Naive thymus-derived CD8-positive, alpha-beta T cell (primary cell): ENCODE measurements at regions not wholly inside any gene's neighbourhood (a gene's known extent, or its start where the extent isn't known, plus 50 kb on each side); places are given as distances from the start of the nearest gene placed in this dataset.
A peak's percentile ranks its signal among the peaks of the same experiment; 100 is the strongest.

Experiments
- ATAC-seq, 2 donors: fragments of 150-1000 bp; cut with Tn5 transposase in 1 of 2; sonication (Bioruptor Pico), chemical (Tn5 transposase) in 1 of 2; 1 replicate in 1 of 2; 2 replicates in 1 of 2; pipeline ENCODE4 v1.10.0; 2021; ENCODE audit warnings: mild to moderate bottlenecking in 2 of 2, moderate library complexity in 2 of 2
- POLR2A ChIA-PET: fragments of 350-600 bp; sonication (Branson Sonifier 250); formaldehyde crosslinking; loops from one replicate; lab custom pipeline; 2021; ENCODE audit warnings: antibody characterized with exemption; lab: Charles Lee
- DNase-seq, 10 donors: peaks; one replicate each; pipeline versions ENCODE4 v3.0.0 to v3.0.0-alpha.2; 2020 to 2022
- H3K27ac Mint-ChIP-seq, 10 donors: one replicate each; pipeline ENCODE4 v1.8.0; 2020 to 2022; ENCODE audit warnings: mild to moderate bottlenecking in 10 of 10, mixed read lengths in 10 of 10, moderate library complexity in 4 of 10, inconsistent platforms in 1 of 10
- H3K27me3 Mint-ChIP-seq, 5 donors: one replicate each; pipeline ENCODE4 v1.8.0; 2021 to 2022; ENCODE audit warnings: mixed read lengths in 5 of 5
- H3K36me3 Mint-ChIP-seq, 3 donors: one replicate each; pipeline ENCODE4 v1.8.0; 2020 to 2022; ENCODE audit warnings: mixed read lengths in 3 of 3, mild to moderate bottlenecking in 2 of 3, inconsistent platforms in 1 of 3
- H3K4me1 Mint-ChIP-seq, 4 donors: one replicate each; pipeline ENCODE4 v1.8.0; 2021 to 2022; ENCODE audit warnings: mixed read lengths in 4 of 4
- H3K4me3 Mint-ChIP-seq, 10 donors: one replicate each; pipeline ENCODE4 v1.8.0; 2020 to 2022; ENCODE audit warnings: mild to moderate bottlenecking in 10 of 10, mixed read lengths in 10 of 10, moderate library complexity in 6 of 10, inconsistent platforms in 1 of 10
- H3K9me3 Mint-ChIP-seq, 9 donors: one replicate each; pipeline ENCODE4 v1.8.0; 2020 to 2022; ENCODE audit warnings: mixed read lengths in 9 of 9, mild to moderate bottlenecking in 3 of 9, inconsistent platforms in 1 of 9, moderate library complexity in 1 of 9

DNA sequence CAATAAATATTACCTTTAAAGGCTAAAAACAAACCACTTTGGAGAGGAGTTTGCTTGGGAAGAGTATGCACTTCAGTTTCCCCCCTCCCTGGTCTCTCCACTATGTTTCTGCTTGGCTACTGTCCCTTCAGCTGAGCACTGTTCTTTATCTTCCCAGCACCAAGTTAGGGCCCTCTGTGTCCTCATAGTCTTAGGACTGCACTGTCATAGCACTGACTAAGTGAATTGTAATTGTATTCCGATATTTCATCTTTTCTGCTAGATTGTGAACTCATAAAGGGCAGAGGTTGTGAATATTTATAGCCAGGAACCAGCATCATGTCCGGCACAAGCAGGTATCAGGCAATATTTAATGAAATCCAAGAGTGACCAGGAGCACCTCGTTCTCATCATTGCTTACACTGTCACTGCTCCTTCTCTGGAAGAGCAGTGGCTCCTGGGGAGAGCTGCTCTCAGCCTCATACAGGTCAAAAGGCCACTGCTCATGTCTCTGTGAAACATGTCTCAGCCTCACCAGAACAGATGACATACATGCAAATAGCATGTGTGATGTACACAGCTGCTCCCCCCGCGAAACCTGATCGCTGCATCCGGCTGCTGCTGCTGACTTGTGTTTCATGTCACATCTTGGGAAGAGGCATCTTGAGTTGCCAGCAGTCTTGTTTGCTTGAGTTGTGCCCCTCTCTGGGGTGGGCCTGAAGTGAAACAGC, 279.7 kb upstream of the MSX2 start:
- H3K27ac Mint-ChIP-seq = no peak overlapping the region
- no peak overlapping the region for H3K4me3 Mint-ChIP-seq
- ATAC-seq = no peak
- POLR2A ChIA-PET = no interaction called here
- no peaks in the 10 kb centered on the region for H3K4me1 Mint-ChIP-seq
- H3K27me3 Mint-ChIP-seq = peaks cover 0 to 20% (median 2%) of the 10 kb centered on the region in 5 donors
- peaks cover 0 to 2% (median 0%) of the 10 kb centered on the region in 3 donors for H3K36me3 Mint-ChIP-seq
- DNase-seq = no peak
- H3K9me3 Mint-ChIP-seq = peaks cover 0 to 13% (median 3%) of the 10 kb centered on the region in 9 donors

DNA sequence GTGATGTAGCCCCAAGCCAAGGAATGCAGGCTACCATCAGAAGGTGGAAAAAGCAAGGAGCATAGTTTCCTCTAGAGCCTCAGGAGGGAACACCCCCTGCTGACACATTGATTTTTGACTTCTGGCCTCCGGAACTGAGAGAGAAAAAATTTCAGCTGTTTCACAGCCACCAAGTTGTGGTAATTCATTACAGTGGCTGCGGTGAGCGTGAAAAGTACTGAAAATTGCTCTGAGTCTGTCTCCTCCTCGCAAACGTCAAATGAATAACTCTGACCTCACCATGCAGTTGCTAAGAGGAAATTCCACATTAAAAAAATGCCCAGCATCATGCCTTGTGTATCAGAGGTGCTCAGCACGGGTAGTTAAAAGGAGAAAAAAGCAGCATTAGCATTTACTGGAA, 277.9 kb upstream of the MSX2 start:
- no peak for ATAC-seq
- POLR2A ChIA-PET = no interaction called here
- H3K9me3 Mint-ChIP-seq = peaks cover 0 to 13% (median 5%) of the 10 kb centered on the region in 9 donors
- no peaks in the 10 kb centered on the region for H3K4me1 Mint-ChIP-seq
- H3K36me3 Mint-ChIP-seq = peaks cover 0 to 4% (median 0%) of the 10 kb centered on the region in 3 donors
- H3K27me3 Mint-ChIP-seq = peaks cover 0 to 20% (median 2%) of the 10 kb centered on the region in 5 donors
- H3K27ac Mint-ChIP-seq = no peak overlapping the region
- no peak overlapping the region for H3K4me3 Mint-ChIP-seq
- no peak for DNase-seq

DNA sequence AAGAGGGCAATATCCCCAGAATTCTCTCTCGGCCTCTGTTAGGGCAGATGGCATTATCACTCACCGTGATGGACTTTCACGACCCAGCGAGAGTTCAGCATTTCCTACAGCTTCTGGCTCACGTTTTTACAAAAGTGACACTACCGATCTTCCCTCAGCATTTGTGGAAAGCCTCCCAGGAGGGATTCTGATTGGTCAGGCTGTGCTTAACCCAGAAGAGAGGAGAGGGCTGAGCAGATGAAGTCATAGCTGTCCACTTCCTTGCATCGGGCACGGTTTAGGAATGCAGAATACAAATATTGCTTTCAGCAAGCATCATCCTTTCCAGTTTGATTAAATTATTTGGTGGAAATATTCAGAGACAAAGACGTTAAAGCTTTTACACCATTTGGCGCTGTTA, 277.4 kb upstream of the MSX2 start:
- POLR2A ChIA-PET = no interaction called here
- H3K36me3 Mint-ChIP-seq = peaks cover 0 to 4% (median 0%) of the 10 kb centered on the region in 3 donors
- ATAC-seq (no peak), DNase-seq (no peak)
- no peak overlapping the region for H3K27ac Mint-ChIP-seq
- H3K4me1 Mint-ChIP-seq = no peaks in the 10 kb centered on the region
- H3K9me3 Mint-ChIP-seq = peaks cover under 1 to 13% (median 5%) of the 10 kb centered on the region in 9 donors
- H3K4me3 Mint-ChIP-seq = no peak overlapping the region
- peaks cover 0 to 20% (median 2%) of the 10 kb centered on the region in 5 donors for H3K27me3 Mint-ChIP-seq

DNA sequence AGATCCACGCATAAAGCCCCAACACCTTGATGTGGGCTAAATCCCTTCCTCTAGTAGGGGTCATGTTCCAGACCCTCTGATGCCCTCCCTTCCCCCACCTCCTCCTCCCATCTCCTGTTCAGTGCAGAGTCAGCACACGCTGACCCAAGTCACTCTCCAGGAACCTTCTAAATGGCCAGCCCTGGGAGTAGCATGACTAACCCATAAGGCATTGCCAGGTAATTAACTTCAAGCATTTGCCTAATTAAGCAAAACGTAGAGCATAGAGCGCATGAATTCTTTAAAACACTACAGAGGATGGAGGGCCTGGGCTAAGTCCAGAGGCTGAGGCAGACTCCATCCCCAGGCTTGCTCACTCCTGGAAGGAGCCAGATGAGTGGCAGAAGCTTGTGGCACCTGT, 276.3 kb upstream of the MSX2 start:
- H3K4me3 Mint-ChIP-seq = no peak overlapping the region
- ATAC-seq (no peak), DNase-seq (no peak)
- H3K27ac Mint-ChIP-seq = no peak overlapping the region
- H3K36me3 Mint-ChIP-seq = peaks cover 0 to 4% (median 0%) of the 10 kb centered on the region in 3 donors
- POLR2A ChIA-PET = no interaction called here
- peaks cover 0 to 15% (median 5%) of the 10 kb centered on the region in 9 donors for H3K9me3 Mint-ChIP-seq
- peaks cover 0 to 4% (median under 1%) of the 10 kb centered on the region in 4 donors for H3K4me1 Mint-ChIP-seq
- H3K27me3 Mint-ChIP-seq = peaks cover 0 to 20% (median 2%) of the 10 kb centered on the region in 5 donors

DNA sequence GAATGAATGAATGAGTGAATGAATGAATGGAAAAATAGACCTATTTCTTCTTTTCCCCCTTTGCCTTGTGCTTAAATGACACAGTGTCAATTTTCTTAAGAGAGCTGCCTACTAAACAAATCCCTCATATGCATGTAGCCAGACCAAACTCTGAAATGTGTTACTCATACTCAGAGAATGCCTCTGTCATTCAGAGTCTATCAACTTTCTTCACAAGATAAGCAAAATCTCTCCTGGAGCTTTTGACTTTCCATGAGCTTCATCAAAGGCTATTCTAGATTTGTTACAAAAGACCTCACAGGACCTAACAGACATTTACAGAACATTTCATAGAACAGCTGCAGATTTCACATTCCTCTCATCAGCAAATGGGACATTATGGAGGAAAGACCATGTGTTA, 275.7 kb upstream of the MSX2 start:
- DNase-seq = no peak
- ATAC-seq = no peak
- H3K4me3 Mint-ChIP-seq = no peak overlapping the region
- peaks cover under 1 to 9% (median 3%) of the 10 kb centered on the region in 4 donors for H3K4me1 Mint-ChIP-seq
- no peak overlapping the region for H3K27ac Mint-ChIP-seq
- peaks cover 0 to 4% (median 0%) of the 10 kb centered on the region in 3 donors for H3K36me3 Mint-ChIP-seq
- peaks cover 0 to 11% (median 5%) of the 10 kb centered on the region in 9 donors for H3K9me3 Mint-ChIP-seq
- POLR2A ChIA-PET = interaction anchor here (0.6 kb wide), 1 partner anchor 1155 kb away, joined by 3 read pairs; no protein-coding TSS in a partner anchor
- H3K27me3 Mint-ChIP-seq = peaks cover 0 to 20% (median 2%) of the 10 kb centered on the region in 5 donors

DNA sequence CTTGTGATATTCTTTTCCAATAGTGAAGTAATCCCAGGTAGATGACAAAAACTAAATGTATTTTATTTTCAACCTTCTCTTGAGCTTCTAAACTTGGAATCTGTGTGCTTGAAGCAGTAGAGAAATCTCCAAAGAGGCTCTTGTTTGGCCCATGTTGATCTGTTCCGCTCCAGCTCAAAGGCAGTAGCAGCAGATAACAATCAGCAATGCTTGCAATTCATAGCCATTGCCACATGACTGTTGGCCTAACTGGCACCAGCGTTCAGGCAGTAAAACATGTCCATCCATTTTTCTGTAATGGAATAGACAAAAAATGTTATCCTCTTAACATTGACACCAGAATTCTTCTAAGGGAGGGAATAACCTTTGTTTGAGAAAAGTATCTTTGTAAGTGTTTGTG, 270.7 kb upstream of the MSX2 start:
- peaks cover 0 to 8% (median 0%) of the 10 kb centered on the region in 5 donors for H3K27me3 Mint-ChIP-seq
- DNase-seq = no peak
- H3K36me3 Mint-ChIP-seq = peaks cover 0 to 4% (median 0%) of the 10 kb centered on the region in 3 donors
- POLR2A ChIA-PET = no interaction called here
- ATAC-seq = no peak
- H3K27ac Mint-ChIP-seq = peak overlapping the region in 7 of 10 donors; percentile 2 to 83 (median 34)
- peaks cover 1 to 18% (median 5%) of the 10 kb centered on the region in 9 donors for H3K9me3 Mint-ChIP-seq
- H3K4me1 Mint-ChIP-seq = peaks cover 9 to 28% (median 20%) of the 10 kb centered on the region in 4 donors
- H3K4me3 Mint-ChIP-seq = peak overlapping the region in 8 of 10 donors; percentile 25 to 77 (median 54)

DNA sequence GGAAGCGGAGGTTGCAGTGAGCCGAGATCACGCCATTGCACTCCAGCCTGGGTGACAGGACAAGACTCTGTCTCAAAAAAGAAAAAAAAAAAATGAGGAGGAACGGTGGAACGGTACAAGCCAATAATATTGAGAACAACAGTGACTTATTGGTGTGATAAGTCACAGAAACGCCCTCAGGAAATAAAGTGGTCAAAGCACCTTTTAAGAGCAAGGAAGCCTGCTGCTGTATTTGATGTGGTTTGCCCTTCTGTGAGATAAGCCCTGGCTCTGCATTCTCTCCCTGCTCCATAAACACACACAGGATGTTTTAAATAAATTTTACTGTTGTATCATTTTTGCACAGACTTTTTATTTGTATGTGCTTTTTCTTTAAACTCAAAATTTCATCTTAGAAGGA, 269.9 kb upstream of the MSX2 start:
- Mint-ChIP-seq H3K4me1 (peaks cover 9 to 30% (median 20%) of the 10 kb centered on the region in 4 donors), H3K27me3 (peaks cover 0 to 8% (median 0%) of the 10 kb centered on the region in 5 donors), H3K27ac (peak overlapping the region in 3 of 10 donors; percentile 2 to 76 (median 15)), H3K4me3 (peak overlapping the region; percentile 26 to 77 (median 51)), H3K36me3 (peaks cover 0 to 2% (median 0%) of the 10 kb centered on the region in 3 donors), H3K9me3 (peaks cover 0 to 14% (median 5%) of the 10 kb centered on the region in 9 donors)
- ATAC-seq = peak; percentile 47 to 65
- peak in 2 of 10 donors; percentile 38 to 46 for DNase-seq
- POLR2A ChIA-PET = no interaction called here

DNA sequence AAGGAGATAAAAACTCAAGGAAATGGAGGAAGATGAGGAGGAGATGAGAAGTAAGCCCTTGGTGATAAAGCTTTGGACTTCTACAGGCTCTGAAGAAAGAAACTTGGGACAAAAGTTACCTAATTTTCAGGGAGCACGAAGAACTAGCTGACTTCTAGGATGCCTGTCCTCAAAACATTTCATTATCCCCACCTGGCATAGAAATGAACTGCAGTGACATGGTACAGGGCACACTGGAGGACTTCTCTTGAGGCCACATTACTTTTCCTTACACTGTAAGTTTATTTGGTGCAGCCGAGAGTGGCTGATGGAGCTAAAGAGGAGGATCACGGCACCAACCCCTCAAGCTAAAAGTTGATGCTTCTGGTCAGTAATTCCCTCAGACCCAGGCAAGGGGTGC, 269.5 kb upstream of the MSX2 start:
- peaks cover 0 to 10% (median 3%) of the 10 kb centered on the region in 9 donors for H3K9me3 Mint-ChIP-seq
- peaks cover 0 to 8% (median 0%) of the 10 kb centered on the region in 5 donors for H3K27me3 Mint-ChIP-seq
- H3K4me3 Mint-ChIP-seq = peak overlapping the region in 6 of 10 donors; percentile 12 to 77 (median 56)
- peaks cover 0 to 2% (median 0%) of the 10 kb centered on the region in 3 donors for H3K36me3 Mint-ChIP-seq
- H3K27ac Mint-ChIP-seq = peak overlapping the region in 2 of 10 donors; percentile 15 to 76
- peaks cover 9 to 33% (median 23%) of the 10 kb centered on the region in 4 donors for H3K4me1 Mint-ChIP-seq
- ATAC-seq (no peak), DNase-seq (no peak)
- POLR2A ChIA-PET = no interaction called here

DNA sequence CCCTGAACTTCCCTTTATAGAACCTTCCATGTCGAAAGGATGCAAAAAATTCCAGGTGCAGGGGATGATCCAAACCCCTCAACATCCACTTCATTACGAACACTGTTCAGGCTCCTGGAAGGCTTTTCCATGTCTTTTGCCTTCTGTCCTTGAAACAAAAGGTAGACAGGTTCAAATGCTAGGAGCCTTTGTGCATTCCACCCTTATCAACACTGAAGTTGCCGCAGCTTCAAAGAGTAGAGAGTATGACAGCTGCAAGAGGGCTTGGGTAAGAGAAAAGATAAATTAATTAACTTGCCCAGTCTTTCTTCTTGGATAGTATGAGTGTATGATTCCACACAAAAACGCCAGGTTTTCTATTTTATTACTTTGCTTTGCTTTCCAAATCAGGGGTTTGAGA, 269.1 kb upstream of the MSX2 start:
- Mint-ChIP-seq H3K4me1 (peaks cover 10 to 37% (median 27%) of the 10 kb centered on the region in 4 donors), H3K27ac (no peak overlapping the region)
- POLR2A ChIA-PET = no interaction called here

DNA sequence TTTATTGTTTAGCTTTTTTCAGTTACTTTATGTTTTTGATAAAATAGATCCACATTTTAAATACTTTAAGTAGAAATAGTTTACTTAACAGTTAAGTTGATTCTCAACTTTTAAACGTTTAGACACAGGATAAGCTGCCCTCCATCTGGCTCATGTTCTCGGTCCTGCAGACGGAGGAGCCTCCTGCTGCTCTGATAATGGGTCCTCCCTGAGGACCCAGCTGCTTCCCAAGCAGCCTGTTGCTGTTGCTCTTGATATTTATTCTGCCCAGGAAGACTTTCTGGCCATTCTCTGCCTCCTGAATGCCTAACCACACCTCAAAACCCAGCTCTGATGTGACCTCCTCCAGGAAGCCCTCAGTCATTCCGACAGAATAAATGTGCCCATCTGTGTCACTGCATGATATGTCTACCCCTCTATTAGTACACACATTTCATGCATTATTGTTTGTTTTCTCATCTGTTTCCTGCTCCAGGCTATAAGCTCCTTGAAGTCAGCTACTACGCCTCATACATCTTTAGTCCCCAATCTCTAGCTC, 267.2 kb upstream of the MSX2 start:
- DNase-seq (no peak), ATAC-seq (no peak)
- POLR2A ChIA-PET = no interaction called here
- Mint-ChIP-seq H3K27me3 (peaks cover 0 to 13% (median 0%) of the 10 kb centered on the region in 5 donors), H3K9me3 (peaks cover 0 to 9% (median 2%) of the 10 kb centered on the region in 9 donors), H3K4me3 (no peak overlapping the region), H3K4me1 (peaks cover 12 to 37% (median 32%) of the 10 kb centered on the region in 4 donors), H3K27ac (peak overlapping the region in 1 of 10 donors; percentile 35), H3K36me3 (no peaks in the 10 kb centered on the region)

More for the DNA sequence above, 269.1 kb upstream of the MSX2 start:
- Mint-ChIP-seq H3K4me3 (no peak overlapping the region), H3K36me3 (no peaks in the 10 kb centered on the region), H3K27me3 (peaks cover 0 to 11% (median 0%) of the 10 kb centered on the region in 5 donors), H3K9me3 (peaks cover 0 to 9% (median 3%) of the 10 kb centered on the region in 9 donors)
- ATAC-seq (no peak), DNase-seq (no peak)

DNA sequence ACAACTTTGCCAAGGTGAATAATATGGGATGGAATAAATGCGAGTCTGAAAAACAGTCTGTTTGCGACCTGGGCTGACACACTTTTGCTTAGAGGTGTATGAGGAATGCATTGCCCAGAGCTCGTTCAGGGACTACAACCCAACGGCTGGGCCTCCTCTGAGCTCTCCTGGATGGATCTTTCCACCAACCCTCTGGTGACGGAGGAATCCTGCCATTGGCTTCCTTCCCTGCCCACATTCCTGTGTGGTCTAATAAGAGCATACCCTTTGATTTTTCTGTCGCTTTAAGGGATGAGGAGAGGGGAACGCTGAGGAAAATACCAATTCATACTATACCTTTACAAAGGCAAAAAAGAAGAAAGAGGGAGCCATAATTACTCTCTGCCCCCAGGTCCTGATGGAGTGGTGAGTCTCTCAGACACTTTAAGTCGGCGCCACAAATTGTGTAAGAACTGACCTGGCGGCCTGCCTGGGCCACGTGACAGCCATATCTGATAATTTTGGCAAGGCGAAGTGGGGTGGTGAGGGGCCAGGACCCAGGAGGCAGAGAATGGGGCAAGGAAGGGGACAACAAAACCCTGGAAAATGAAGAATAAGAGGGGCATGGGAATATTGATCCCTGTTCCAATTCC, 265.2 kb upstream of the MSX2 start:
- H3K36me3 Mint-ChIP-seq = no peaks in the 10 kb centered on the region
- peaks cover 0 to 10% (median 0%) of the 10 kb centered on the region in 5 donors for H3K27me3 Mint-ChIP-seq
- ATAC-seq (no peak), DNase-seq (no peak)
- POLR2A ChIA-PET = no interaction called here
- H3K4me3 Mint-ChIP-seq = no peak overlapping the region
- H3K4me1 Mint-ChIP-seq = peaks cover 7 to 27% (median 22%) of the 10 kb centered on the region in 4 donors
- peaks cover 0 to 3% (median 0%) of the 10 kb centered on the region in 9 donors for H3K9me3 Mint-ChIP-seq
- peak overlapping the region in 1 of 10 donors; percentile 43 for H3K27ac Mint-ChIP-seq

DNA sequence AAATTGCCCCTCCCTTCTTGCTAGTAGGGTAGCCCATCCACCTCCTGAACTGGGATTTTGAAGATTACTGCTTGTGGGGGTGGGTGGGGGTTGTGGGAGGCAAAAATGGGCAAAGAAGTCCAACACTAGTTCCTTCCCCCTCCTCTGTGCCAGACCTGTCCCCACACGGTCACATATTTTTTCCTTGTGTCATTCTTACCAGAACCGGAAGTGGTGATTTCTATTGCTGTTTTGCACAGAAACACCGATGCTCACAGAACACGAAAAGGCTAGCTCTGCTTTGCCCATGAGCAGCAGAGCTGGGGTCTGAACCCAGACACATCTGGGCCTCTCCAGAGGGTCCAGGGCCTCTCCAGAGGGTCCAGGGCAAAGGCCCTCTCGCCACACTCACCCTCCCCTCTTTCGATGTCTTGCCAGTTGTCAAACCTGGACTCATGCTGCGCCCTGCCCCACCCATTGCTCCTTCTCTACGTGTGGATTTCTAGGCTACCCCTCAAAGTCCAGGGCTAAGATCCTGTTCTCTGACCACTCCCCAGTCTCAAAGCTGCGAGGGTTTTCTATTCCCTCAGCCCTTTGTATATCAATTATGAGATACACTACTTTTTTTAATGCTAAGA, 264.4 kb upstream of the MSX2 start:
- DNase-seq (no peak), ATAC-seq (no peak)
- POLR2A ChIA-PET = no interaction called here
- Mint-ChIP-seq H3K27me3 (peaks cover 0 to 16% (median 0%) of the 10 kb centered on the region in 5 donors), H3K4me3 (peak overlapping the region in 2 of 10 donors; percentile 28 to 36), H3K4me1 (peaks cover 7 to 19% (median 14%) of the 10 kb centered on the region in 4 donors), H3K36me3 (no peaks in the 10 kb centered on the region), H3K27ac (peak overlapping the region in 2 of 10 donors; percentile 54 to 88), H3K9me3 (peaks cover 0 to 8% (median 0%) of the 10 kb centered on the region in 9 donors)
